Osteoblast (primary cell): ENCODE measurements at regions not wholly inside any gene's neighbourhood (a gene's known extent, or its start where the extent isn't known, plus 50 kb on each side); places are given as distances from the start of the nearest gene placed in this dataset.

Experiments used
- DNase-seq: peaks from one replicate; pipeline ENCODE4 v3.0.0; 2011; ENCODE audit warnings: low spot score, mixed read lengths; ENCODE audit not compliant: insufficient read length; ENCODE audit errors: missing footprints
- H2AFZ ChIP-seq: 2 replicates; pipeline ENCODE4 v1.6.0; 2011; ENCODE audit warnings: mild to moderate bottlenecking, low read length
- H3K27ac ChIP-seq: 2 replicates; pipeline ENCODE4 v1.5.1; 2011; ENCODE audit warnings: mild to moderate bottlenecking, low read depth, low read length, moderate library complexity
- H3K27me3 ChIP-seq: 2 replicates; pipeline ENCODE4 v1.6.0; 2012; ENCODE audit warnings: mild to moderate bottlenecking, control low read depth, inconsistent platforms, low read length, moderate library complexity; ENCODE audit not compliant: insufficient read depth
- H3K36me3 ChIP-seq: 2 replicates; pipeline ENCODE4 v1.5.1; 2011; ENCODE audit warnings: mild to moderate bottlenecking, low read length, control low read depth, moderate library complexity; ENCODE audit not compliant: insufficient read depth
- H3K4me1 ChIP-seq: 2 replicates; pipeline ENCODE4 v1.5.1; 2011; ENCODE audit warnings: mild to moderate bottlenecking, low read length, control low read depth, moderate library complexity; ENCODE audit not compliant: insufficient read depth
- H3K4me2 ChIP-seq: 2 replicates; pipeline ENCODE4 v1.6.0; 2011; ENCODE audit warnings: mild to moderate bottlenecking, low read length; ENCODE audit not compliant: insufficient read depth
- H3K4me3 ChIP-seq: fragments of 200-600 bp; sonication (generic); 3 replicates; pipeline ENCODE4 v1.5.1; 2012; ENCODE audit warnings: mild to moderate bottlenecking, low read length, inconsistent platforms; ENCODE audit not compliant: insufficient read depth
- H3K79me2 ChIP-seq: 2 replicates; pipeline ENCODE4 v1.6.0; 2012; ENCODE audit warnings: mild to moderate bottlenecking, low read length, control low read depth, inconsistent platforms; ENCODE audit not compliant: insufficient read depth
- H3K9me3 ChIP-seq: 2 replicates; pipeline ENCODE4 v1.5.1; 2011; ENCODE audit warnings: low read depth, low read length, control low read depth
- H4K20me1 ChIP-seq: 2 replicates; pipeline ENCODE4 v1.6.0; 2012; ENCODE audit warnings: mild to moderate bottlenecking, low read length, control low read depth; ENCODE audit not compliant: insufficient read depth
- TF ChIP-seq, protein P1 (sequence below): IDR thresholded peaks from 2 replicates; pipeline ENCODE4 v1.5.1; 2011; ENCODE audit warnings: mild to moderate bottlenecking, low read depth, low read length, moderate library complexity; ENCODE audit errors: extremely low read depth

DNA sequence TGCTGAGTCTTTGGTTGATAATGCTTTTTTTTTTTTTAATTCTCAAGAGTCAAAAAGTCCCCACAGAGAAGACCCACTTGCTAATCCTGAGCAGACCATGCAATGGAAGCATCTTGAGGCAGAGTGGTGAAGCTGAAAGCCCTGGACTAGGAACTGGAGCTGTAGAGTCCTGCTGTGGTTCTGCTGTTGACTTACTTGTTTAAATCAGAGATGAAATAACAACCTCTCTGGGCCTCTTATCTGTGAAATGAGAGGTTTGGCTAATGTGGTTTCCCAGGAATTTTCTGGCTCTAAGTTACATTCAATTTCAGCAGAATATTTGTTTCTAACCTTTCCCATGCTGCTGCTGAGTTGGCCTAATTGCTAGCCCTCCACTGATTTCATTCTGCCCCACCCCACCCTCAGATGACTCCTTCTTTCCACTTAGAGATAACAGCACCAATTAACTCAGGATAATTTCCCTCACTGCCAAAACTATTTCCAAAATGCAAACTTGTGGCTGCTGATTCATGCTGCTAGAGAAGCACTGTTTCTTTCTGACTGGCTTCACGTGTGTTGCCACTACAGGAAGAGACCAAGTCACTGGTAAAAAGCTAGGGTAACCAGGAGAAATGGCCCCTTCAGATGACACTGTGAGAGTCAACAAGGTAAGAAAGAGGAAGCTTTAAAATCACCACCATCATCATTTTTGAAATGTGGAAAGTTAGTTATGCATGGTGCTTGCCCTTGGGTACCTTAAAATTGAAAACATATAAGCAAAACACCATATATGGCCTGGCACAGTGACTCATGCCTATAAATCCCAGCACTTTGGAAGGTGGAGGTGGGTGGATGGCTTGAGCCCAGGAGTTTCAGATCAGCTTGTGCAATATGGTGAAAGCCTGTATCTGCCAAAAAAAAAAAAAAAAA, 326.4 kb downstream of the DCHS2 start:
- Histone ChIP-seq H3K27ac (peak overlapping the region; percentile 9), H4K20me1 (no peaks in the 10 kb centered on the region), H3K9me3 (no peaks in the 10 kb centered on the region), H3K27me3 (no peaks in the 10 kb centered on the region), H2AFZ (no peak overlapping the region), H3K36me3 (no peaks in the 10 kb centered on the region), H3K4me2 (no peak overlapping the region), H3K4me3 (no peak overlapping the region), H3K4me1 (no peaks in the 10 kb centered on the region), H3K79me2 (no peaks in the 10 kb centered on the region)
- TF ChIP-seq, protein P1, sequence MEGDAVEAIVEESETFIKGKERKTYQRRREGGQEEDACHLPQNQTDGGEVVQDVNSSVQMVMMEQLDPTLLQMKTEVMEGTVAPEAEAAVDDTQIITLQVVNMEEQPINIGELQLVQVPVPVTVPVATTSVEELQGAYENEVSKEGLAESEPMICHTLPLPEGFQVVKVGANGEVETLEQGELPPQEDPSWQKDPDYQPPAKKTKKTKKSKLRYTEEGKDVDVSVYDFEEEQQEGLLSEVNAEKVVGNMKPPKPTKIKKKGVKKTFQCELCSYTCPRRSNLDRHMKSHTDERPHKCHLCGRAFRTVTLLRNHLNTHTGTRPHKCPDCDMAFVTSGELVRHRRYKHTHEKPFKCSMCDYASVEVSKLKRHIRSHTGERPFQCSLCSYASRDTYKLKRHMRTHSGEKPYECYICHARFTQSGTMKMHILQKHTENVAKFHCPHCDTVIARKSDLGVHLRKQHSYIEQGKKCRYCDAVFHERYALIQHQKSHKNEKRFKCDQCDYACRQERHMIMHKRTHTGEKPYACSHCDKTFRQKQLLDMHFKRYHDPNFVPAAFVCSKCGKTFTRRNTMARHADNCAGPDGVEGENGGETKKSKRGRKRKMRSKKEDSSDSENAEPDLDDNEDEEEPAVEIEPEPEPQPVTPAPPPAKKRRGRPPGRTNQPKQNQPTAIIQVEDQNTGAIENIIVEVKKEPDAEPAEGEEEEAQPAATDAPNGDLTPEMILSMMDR = no peak
- peak; percentile 21 for DNase-seq

DNA sequence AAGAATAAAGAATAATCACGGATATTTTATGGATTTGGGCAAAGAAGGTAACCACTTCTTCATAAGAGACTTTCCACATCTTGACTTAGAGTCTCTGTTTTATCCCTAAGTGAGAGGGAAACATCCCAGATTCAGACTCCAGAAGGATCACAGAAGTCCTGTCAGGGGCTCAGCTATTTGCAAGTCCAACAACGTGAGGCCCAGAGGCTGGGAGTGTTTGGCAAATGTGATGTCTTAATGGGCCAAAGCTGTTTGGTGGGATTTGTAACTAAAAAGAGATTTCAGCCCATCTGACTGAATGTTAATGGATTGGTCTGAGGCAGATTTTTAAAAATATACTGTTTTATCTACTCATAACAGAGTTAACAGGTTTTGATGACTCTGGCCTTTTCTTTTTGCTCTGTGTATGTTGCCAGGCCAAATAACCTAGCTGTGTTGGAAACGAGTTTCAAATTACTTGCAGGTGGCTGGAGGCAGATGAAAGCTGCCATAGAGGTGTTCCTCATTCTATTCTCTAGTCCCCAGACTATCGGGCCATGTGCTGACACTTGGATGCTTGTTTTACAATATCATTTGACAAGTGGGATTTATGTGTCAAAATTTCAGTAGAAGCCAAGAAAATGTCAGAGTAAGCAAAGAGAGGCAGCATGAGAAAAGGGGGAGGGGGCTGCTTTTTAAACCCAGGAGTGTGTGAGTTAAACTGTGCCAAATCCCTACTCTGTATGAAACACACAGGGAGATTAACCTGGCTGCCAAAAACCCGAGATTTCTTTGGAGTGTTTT, 330.9 kb downstream of the DCHS2 start:
- no peaks in the 10 kb centered on the region for H3K79me2 ChIP-seq
- DNase-seq = no peak
- H3K4me1 ChIP-seq = no peaks in the 10 kb centered on the region
- no peaks in the 10 kb centered on the region for H3K27me3 ChIP-seq
- H3K4me2 ChIP-seq = no peak overlapping the region
- H3K27ac ChIP-seq = no peak overlapping the region
- no peaks in the 10 kb centered on the region for H3K9me3 ChIP-seq
- H4K20me1 ChIP-seq = no peaks in the 10 kb centered on the region
- H3K36me3 ChIP-seq = no peaks in the 10 kb centered on the region
- H3K4me3 ChIP-seq = no peak overlapping the region
- no peak overlapping the region for H2AFZ ChIP-seq
- TF ChIP-seq, protein P1 = no peak

DNA sequence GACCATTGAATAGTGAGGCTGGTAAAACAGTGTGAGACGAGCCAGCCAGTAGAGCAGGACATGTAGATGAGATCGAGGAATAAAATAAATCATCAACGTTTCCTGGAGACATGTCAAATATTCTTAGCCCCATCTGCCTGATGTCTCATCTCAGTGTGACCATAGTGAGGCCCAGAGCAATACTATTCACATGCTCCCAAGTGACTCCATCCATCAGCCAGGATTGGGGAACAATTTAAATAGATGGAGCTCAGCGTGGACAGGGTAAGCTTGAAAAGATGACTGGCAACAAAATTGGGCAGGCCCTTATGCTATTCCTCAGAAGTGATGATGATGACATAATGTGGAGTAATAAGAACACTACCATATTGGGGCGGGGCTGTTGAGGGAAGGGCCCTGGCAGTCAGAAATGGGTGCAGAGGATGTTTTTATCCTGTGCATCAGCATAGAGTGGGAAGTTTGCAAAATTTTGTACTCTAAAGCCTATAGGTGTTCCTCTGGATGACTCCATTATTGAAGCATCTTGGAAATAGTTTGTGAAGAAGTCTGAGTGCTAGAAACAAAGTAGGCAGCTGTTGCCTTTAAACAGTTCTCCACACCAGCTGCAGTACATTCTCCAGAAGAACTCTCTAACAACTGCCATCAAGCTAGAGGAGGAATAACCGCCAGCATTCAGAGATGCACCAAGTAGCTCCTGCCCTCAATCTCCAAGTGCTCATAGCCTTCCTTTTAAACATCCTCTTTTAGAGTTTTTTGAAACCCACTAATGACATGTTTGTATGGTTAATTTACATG, 333.0 kb downstream of the DCHS2 start:
- TF ChIP-seq, protein P1 = no peak
- no peaks in the 10 kb centered on the region for H3K79me2 ChIP-seq
- no peaks in the 10 kb centered on the region for H3K27me3 ChIP-seq
- no peaks in the 10 kb centered on the region for H3K4me1 ChIP-seq
- no peaks in the 10 kb centered on the region for H3K9me3 ChIP-seq
- no peaks in the 10 kb centered on the region for H4K20me1 ChIP-seq
- H2AFZ ChIP-seq = no peak overlapping the region
- no peak for DNase-seq
- no peak overlapping the region for H3K4me2 ChIP-seq
- no peak overlapping the region for H3K4me3 ChIP-seq
- H3K36me3 ChIP-seq = no peaks in the 10 kb centered on the region
- no peak overlapping the region for H3K27ac ChIP-seq
